ENCODE measurements at regions not wholly inside any gene's neighbourhood (a gene's known extent, or its start where the extent isn't known, plus 50 kb on each side); places are given as distances from the start of the nearest gene placed in this dataset.
"Not testable (repeated sequence)": the region's sequence is repeated elsewhere in the genome, so short reads cannot be mapped to it uniquely, and the experiment has no call there.

GRCh38 chr16:34054969-34055368 lies 595.6 kb downstream of the TP53TG3F start:
- no peak for DNase-seq (ENCODE audit: low read depth)
- no peak overlapping the region for H3K4me3 ChIP-seq (replicated peaks; ENCODE audit: low read depth, low read length)
- no peak for TF ChIP-seq CTCF (IDR thresholded peaks at IDR 0.05; ENCODE audit: low read length, missing control alignments)

GRCh38 chr16:34062620-34063253 lies 603.3 kb downstream of the TP53TG3F start:
- not testable (repeated sequence) for DNase-seq (ENCODE audit: low read depth); H3K4me3 ChIP-seq (replicated peaks; ENCODE audit: low read depth, low read length)

GRCh38 chr16:34063498-34064157 lies 604.2 kb downstream of the TP53TG3F start:
- DNase-seq (ENCODE audit: low read depth); H3K4me3 ChIP-seq (replicated peaks; ENCODE audit: low read depth, low read length): not testable (repeated sequence)

GRCh38 chr16:34064602-34065001 lies 605.2 kb downstream of the TP53TG3F start:
- DNase-seq (ENCODE audit: low read depth), result not testable (repeated sequence)

GRCh38 chr16:34069731-34070130 lies 610.3 kb downstream of the TP53TG3F start:
- not testable (repeated sequence) for H3K4me3 ChIP-seq (replicated peaks; ENCODE audit: low read depth, low read length); DNase-seq (ENCODE audit: low read depth)

More at GRCh38 chr16:34064602-34065001, 605.2 kb downstream of the TP53TG3F start:
- not testable (repeated sequence) for H3K4me3 ChIP-seq (replicated peaks; ENCODE audit: low read depth, low read length)

GRCh38 chr16:34078691-34079090 lies 619.3 kb downstream of the TP53TG3F start:
- TF ChIP-seq CTCF (IDR thresholded peaks at IDR 0.05; ENCODE audit: low read length, missing control alignments), result no peak
- DNase-seq (ENCODE audit: low read depth), result no peak
- H3K4me3 ChIP-seq (replicated peaks; ENCODE audit: low read depth, low read length), result no peak overlapping the region

GRCh38 chr16:34085038-34085437 lies 625.6 kb downstream of the TP53TG3F start:
- H3K4me3 ChIP-seq (replicated peaks; ENCODE audit: low read depth, low read length); DNase-seq (ENCODE audit: low read depth): not testable (repeated sequence)

- not testable (repeated sequence) for DNase-seq (ENCODE audit: low read depth); H3K4me3 ChIP-seq (replicated peaks; ENCODE audit: low read depth, low read length)
Observed at GRCh38 chr16:34095006-34095405, 635.6 kb downstream of the TP53TG3F start.

GRCh38 chr16:34096911-34097310 lies 637.5 kb downstream of the TP53TG3F start:
- DNase-seq (ENCODE audit: low read depth); H3K4me3 ChIP-seq (replicated peaks; ENCODE audit: low read depth, low read length): not testable (repeated sequence)

GRCh38 chr16:34097326-34097725 lies 637.9 kb downstream of the TP53TG3F start:
- peak; percentile 3 for DNase-seq (ENCODE audit: low read depth)
- H3K4me3 ChIP-seq (replicated peaks; ENCODE audit: low read depth, low read length), result not testable (repeated sequence)

- DNase-seq (ENCODE audit: low read depth); H3K4me3 ChIP-seq (replicated peaks; ENCODE audit: low read depth, low read length): not testable (repeated sequence)
Observed at GRCh38 chr16:34098033-34098432, 638.6 kb downstream of the TP53TG3F start.

GRCh38 chr16:34099028-34099427 lies 639.6 kb downstream of the TP53TG3F start:
- H3K4me3 ChIP-seq (replicated peaks; ENCODE audit: low read depth, low read length); DNase-seq (ENCODE audit: low read depth): not testable (repeated sequence)

Measured in fibroblast of pulmonary artery (primary cell).